Activated effector memory CD4-positive, alpha-beta T cell treated with anti-CD3 and anti-CD28 coated beads, Interleukin-2, amount 50 U/mL, for 16 hours (primary cell): ENCODE measurements at regions not wholly inside any gene's neighbourhood (a gene's known extent, or its start where the extent isn't known, plus 50 kb on each side); places are given as distances from the start of the nearest gene placed in this dataset.
A peak's percentile ranks its signal among the peaks of the same experiment; 100 is the strongest.
"Not testable (repeated sequence)": the region's sequence is repeated elsewhere in the genome, so short reads cannot be mapped to it uniquely, and the experiment has no call there.

ENCODE experiments used
- DNase-seq: peaks from one replicate; pipeline ENCODE4 v3.0.0-alpha.2; 2020

GRCh38 chr1:145553795-145554194, 54.0 kb upstream of the GPR89A start:
- not testable (repeated sequence) for DNase-seq

GRCh38 chr1:145545055-145545454, 62.7 kb upstream of the GPR89A start:
- no peak for DNase-seq

GRCh38 chr1:145541685-145542084, 66.1 kb upstream of the GPR89A start:
- not testable (repeated sequence) for DNase-seq

- DNase-seq: not testable (repeated sequence)
Observed at GRCh38 chr1:145541246-145541645, 66.5 kb upstream of the GPR89A start.

- DNase-seq: not testable (repeated sequence)
Observed at GRCh38 chr1:145538118-145538882, 69.5 kb upstream of the GPR89A start.

GRCh38 chr1:145537003-145537402, 70.8 kb upstream of the GPR89A start:
- DNase-seq: not testable (repeated sequence)

- DNase-seq: not testable (repeated sequence)
Observed at GRCh38 chr1:145535461-145535860, 72.3 kb upstream of the GPR89A start.

- not testable (repeated sequence) for DNase-seq
Observed at GRCh38 chr1:145528068-145528564, 79.7 kb upstream of the GPR89A start.

GRCh38 chr1:145520159-145520558, 87.6 kb upstream of the GPR89A start:
- DNase-seq: not testable (repeated sequence)

- not testable (repeated sequence) for DNase-seq
Observed at GRCh38 chr1:145519302-145519701, 88.5 kb upstream of the GPR89A start.

GRCh38 chr1:145513017-145513416, 87.6 kb upstream of the NBPF20 start:
- peak; percentile 58 for DNase-seq

- not testable (repeated sequence) for DNase-seq
Observed at GRCh38 chr1:145508053-145508452, 82.7 kb upstream of the NBPF20 start.

- not testable (repeated sequence) for DNase-seq
Observed at GRCh38 chr1:145505663-145506647, 80.6 kb upstream of the NBPF20 start.

GRCh38 chr1:145504834-145505413, 79.5 kb upstream of the NBPF20 start:
- not testable (repeated sequence) for DNase-seq

GRCh38 chr1:145504310-145504709, 78.9 kb upstream of the NBPF20 start:
- not testable (repeated sequence) for DNase-seq

GRCh38 chr1:145500251-145500650, 74.8 kb upstream of the NBPF20 start:
- DNase-seq: not testable (repeated sequence)

GRCh38 chr1:145495077-145495871, 69.9 kb upstream of the NBPF20 start:
- DNase-seq: not testable (repeated sequence)

GRCh38 chr1:145488193-145488933, 63.0 kb upstream of the NBPF20 start:
- DNase-seq: not testable (repeated sequence)

- DNase-seq: not testable (repeated sequence)
Observed at GRCh38 chr1:145487156-145487555, 61.8 kb upstream of the NBPF20 start.

GRCh38 chr1:145484257-145484656, 58.9 kb upstream of the NBPF20 start:
- not testable (repeated sequence) for DNase-seq

- DNase-seq: not testable (repeated sequence)
Observed at GRCh38 chr1:145482214-145482860, 56.9 kb upstream of the NBPF20 start.
